Upper lobe of left lung (tissue), 4 donors: ENCODE measurements at regions not wholly inside any gene's neighbourhood (a gene's known extent, or its start where the extent isn't known, plus 50 kb on each side); places are given as distances from the start of the nearest gene placed in this dataset.
"Not testable (repeated sequence)": the region's sequence is repeated elsewhere in the genome, so short reads cannot be mapped to it uniquely, and the experiment has no call there.

Source experiments
- CTCF ChIP-seq, 6 experiments: fragments of 450-650 bp in 4 of 6; fragments of 200-600 bp in 2 of 6; sonication (generic) in 2 of 6; IDR thresholded peaks; one replicate each; pipeline ENCODE4 v1.5.1; 2016 to 2019; ENCODE audit warnings: antibody characterized with exemption in 6 of 6
- EP300 ChIP-seq, 4 donors: sonication (generic); formaldehyde crosslinking; IDR thresholded peaks; one replicate each; pipeline ENCODE4 v1.5.1; 2017; ENCODE audit warnings: antibody characterized with exemption in 4 of 4, control low read depth in 2 of 4
- POLR2AphosphoS5 ChIP-seq, 2 donors: sonication (generic); formaldehyde crosslinking; IDR thresholded peaks; one replicate each; pipeline ENCODE4 v1.5.1; 2017; ENCODE audit warnings: antibody characterized with exemption in 2 of 2

- TF ChIP-seq CTCF, POLR2AphosphoS5, EP300 (IDR thresholded peaks at IDR 0.05): not testable (repeated sequence)
These were observed 49.9 kb upstream of the PROP1 start for GRCh38 chr5:178045963-178046362.
